GM12892 (cell line): ENCODE measurements at regions not wholly inside any gene's neighbourhood (a gene's known extent, or its start where the extent isn't known, plus 50 kb on each side); places are given as distances from the start of the nearest gene placed in this dataset.

Experiments
- POLR2A ChIP-seq: IDR thresholded peaks from 2 replicates; pipeline ENCODE4 v1.6.1; 2011; ENCODE audit warnings: low read depth, low read length, control low read depth
- POLR2AphosphoS5 ChIP-seq: IDR thresholded peaks from 2 replicates; pipeline ENCODE4 v1.6.1; 2011; ENCODE audit warnings: low read depth, low read length, control low read depth
- TAF1 ChIP-seq: IDR thresholded peaks from 2 replicates; pipeline ENCODE4 v1.6.1; 2011; ENCODE audit warnings: low read depth, mild to moderate bottlenecking, control low read depth, low read length, borderline replicate concordance

GRCh38 chr15:77553695-77554094 lies 79.0 kb downstream of the LINGO1 start:
- TF ChIP-seq POLR2A (no peak), TAF1 (no peak), POLR2AphosphoS5 (no peak)
